OCI-LY3 (cell line): ENCODE measurements at regions not wholly inside any gene's neighbourhood (a gene's known extent, or its start where the extent isn't known, plus 50 kb on each side); places are given as distances from the start of the nearest gene placed in this dataset.

Experiments used
- H2AFZ ChIP-seq: fragments of 200-600, 300-600 bp; shearing (Covaris generic); 2 replicates; pipeline ENCODE4 v1.6.0; 2014; ENCODE audit warnings: antibody characterized with exemption, low read depth, low read length
- H3K27ac ChIP-seq: fragments of 200-600, 300-600 bp; sonication (generic); 2 replicates; pipeline ENCODE4 v1.5.1; 2014; ENCODE audit warnings: mild to moderate bottlenecking, low read length, moderate library complexity, mixed read lengths
- H3K27me3 ChIP-seq: fragments of 200-600, 300-600 bp; sonication (generic); 2 replicates; pipeline ENCODE4 v1.6.1; 2014; ENCODE audit warnings: low read depth, low read length, mixed read lengths
- H3K36me3 ChIP-seq: fragments of 200-600, 300-600 bp; sonication (generic); replicated peaks from 2 replicates; pipeline ENCODE3; 2014; ENCODE audit warnings: low read depth, low read length, mixed read lengths
- H3K4me1 ChIP-seq: fragments of 300-600, 200-600 bp; sonication (generic); 2 replicates; pipeline ENCODE4 v1.6.1; 2014; ENCODE audit warnings: low read length, mixed read lengths
- H3K4me2 ChIP-seq: fragments of 200-600, 300-600 bp; sonication (generic); 2 replicates; pipeline ENCODE4 v1.6.1; 2014; ENCODE audit warnings: low read length, mixed read lengths
- H3K4me3 ChIP-seq: fragments of 300-600, 200-600 bp; sonication (generic); 2 replicates; pipeline ENCODE4 v1.5.1; 2014; ENCODE audit warnings: antibody characterized with exemption, mild to moderate bottlenecking, low read length, moderate library complexity
- H3K79me2 ChIP-seq: fragments of 300-600, 200-600 bp; shearing (Covaris generic); 2 replicates; pipeline ENCODE4 v1.6.1; 2014; ENCODE audit warnings: mild to moderate bottlenecking, low read length, mixed read lengths
- H3K9ac ChIP-seq: fragments of 300-600, 200-600 bp; shearing (Covaris generic); 2 replicates; pipeline ENCODE4 v1.6.0; 2014; ENCODE audit warnings: mild to moderate bottlenecking, low read length, moderate library complexity
- H3K9me3 ChIP-seq: fragments of 200-600, 300-600 bp; shearing (Covaris generic); 2 replicates; pipeline ENCODE4 v1.6.1; 2014; ENCODE audit warnings: low read length, mixed read lengths; ENCODE audit not compliant: insufficient read depth
- H4K20me1 ChIP-seq: fragments of 200-600, 300-600 bp; sonication (generic); 2 replicates; pipeline ENCODE4 v1.6.1; 2016; ENCODE audit warnings: low read length, mixed read lengths; ENCODE audit not compliant: insufficient read depth
- CTCF ChIP-seq: fragments of 200-600, 300-600 bp; sonication (generic); IDR thresholded peaks from 2 replicates; pipeline ENCODE4 v1.5.1; 2014; ENCODE audit warnings: antibody characterized with exemption, low read length, low read depth
- EZH2phosphoT487 ChIP-seq: fragments of 200-600 bp; shearing (Covaris generic); IDR thresholded peaks from 2 replicates; pipeline ENCODE4 v1.6.1; 2018; ENCODE audit warnings: antibody characterized with exemption, mixed run types, low read depth

GRCh38 chr5:136811551-136811950, 446.2 kb upstream of the TRPC7 start:
- no peaks in the 10 kb centered on the region for H3K9me3 ChIP-seq
- TF ChIP-seq EZH2phosphoT487 = no peak
- no peak for TF ChIP-seq CTCF
- H3K79me2 ChIP-seq = no peaks in the 10 kb centered on the region
- H3K36me3 ChIP-seq = no peaks in the 10 kb centered on the region
- H3K27me3 ChIP-seq = no peaks in the 10 kb centered on the region
- H4K20me1 ChIP-seq = no peaks in the 10 kb centered on the region
- no peak overlapping the region for H3K9ac ChIP-seq
- H3K4me1 ChIP-seq = peaks cover 3% of the 10 kb centered on the region; the same call in 1 of the 2 replicates
- no peak overlapping the region for H3K4me2 ChIP-seq
- no peak overlapping the region for H2AFZ ChIP-seq
- H3K27ac ChIP-seq = no peak overlapping the region
- no peak overlapping the region for H3K4me3 ChIP-seq

GRCh38 chr5:136811086-136811485, 445.7 kb upstream of the TRPC7 start:
- Histone ChIP-seq H3K4me3 (no peak overlapping the region), H3K36me3 (no peaks in the 10 kb centered on the region), H3K4me1 (peaks cover 3% of the 10 kb centered on the region; the same call in 1 of the 2 replicates), H3K27ac (no peak overlapping the region), H4K20me1 (no peaks in the 10 kb centered on the region), H3K9me3 (no peaks in the 10 kb centered on the region), H3K4me2 (no peak overlapping the region), H3K79me2 (no peaks in the 10 kb centered on the region), H3K27me3 (no peaks in the 10 kb centered on the region), H2AFZ (no peak overlapping the region), H3K9ac (no peak overlapping the region)
- no peak for TF ChIP-seq CTCF
- no peak for TF ChIP-seq EZH2phosphoT487

- Histone ChIP-seq H3K9me3 (no peaks in the 10 kb centered on the region), H3K4me2 (no peak overlapping the region), H3K27me3 (no peaks in the 10 kb centered on the region), H3K9ac (no peak overlapping the region), H3K4me1 (peaks cover 3% of the 10 kb centered on the region; the same call in 1 of the 2 replicates), H3K36me3 (no peaks in the 10 kb centered on the region), H3K79me2 (no peaks in the 10 kb centered on the region), H3K27ac (no peak overlapping the region), H3K4me3 (no peak overlapping the region), H4K20me1 (no peaks in the 10 kb centered on the region), H2AFZ (no peak overlapping the region)
- TF ChIP-seq EZH2phosphoT487 (no peak), CTCF (no peak)
These were observed 445.0 kb upstream of the TRPC7 start for GRCh38 chr5:136810261-136810801.

- no peak for TF ChIP-seq CTCF
- TF ChIP-seq EZH2phosphoT487 = no peak
- peak overlapping the region; percentile 22; the same call in 1 of the 2 replicates for H3K4me2 ChIP-seq
- H3K9ac ChIP-seq = no peak overlapping the region
- no peaks in the 10 kb centered on the region for H4K20me1 ChIP-seq
- H3K4me1 ChIP-seq = peaks cover 3% of the 10 kb centered on the region; the same call in 1 of the 2 replicates
- no peak overlapping the region for H3K4me3 ChIP-seq
- no peaks in the 10 kb centered on the region for H3K27me3 ChIP-seq
- no peaks in the 10 kb centered on the region for H3K36me3 ChIP-seq
- H3K27ac ChIP-seq = no peak overlapping the region
- no peak overlapping the region for H2AFZ ChIP-seq
- no peaks in the 10 kb centered on the region for H3K9me3 ChIP-seq
- no peaks in the 10 kb centered on the region for H3K79me2 ChIP-seq
These were observed 444.0 kb upstream of the TRPC7 start for GRCh38 chr5:136809382-136809781.
